IMR-90 (cell line): ENCODE measurements at regions not wholly inside any gene's neighbourhood (a gene's known extent, or its start where the extent isn't known, plus 50 kb on each side); places are given as distances from the start of the nearest gene placed in this dataset.

Experiments used
- POLR2A ChIP-seq: IDR thresholded peaks from 2 replicates; pipeline ENCODE4 v1.6.1; 2012; ENCODE audit warnings: mild to moderate bottlenecking, low read depth, low read length
- RAD21 ChIP-seq: IDR thresholded peaks from 2 replicates; pipeline ENCODE4 v1.6.1; 2012; ENCODE audit warnings: low read length, improper control_type of control experiment
- SMC3 ChIP-seq: fragments of 150-350 bp; IDR thresholded peaks from 2 replicates; pipeline ENCODE4 v1.6.1; 2016; ENCODE audit warnings: low read depth, mild to moderate bottlenecking, antibody characterized with exemption, low read length, moderate library complexity
- TF ChIP-seq, protein P1 (sequence below): conservative IDR thresholded peaks from 2 replicates; pipeline ENCODE4 v1.5.1; 2012; ENCODE audit warnings: mild to moderate bottlenecking, low read depth, low read length, improper control_type of control experiment
- TF ChIP-seq, protein P2 (sequence below): fragments of 150-350 bp; IDR thresholded peaks from 2 replicates; pipeline ENCODE4 v1.6.1; 2017; ENCODE audit warnings: mild to moderate bottlenecking, antibody characterized with exemption, low read length, low read depth

GRCh38 chrX:7568130-7568529, 274.8 kb upstream of the VCX start:
- no peak for TF ChIP-seq RAD21
- TF ChIP-seq, protein P1, sequence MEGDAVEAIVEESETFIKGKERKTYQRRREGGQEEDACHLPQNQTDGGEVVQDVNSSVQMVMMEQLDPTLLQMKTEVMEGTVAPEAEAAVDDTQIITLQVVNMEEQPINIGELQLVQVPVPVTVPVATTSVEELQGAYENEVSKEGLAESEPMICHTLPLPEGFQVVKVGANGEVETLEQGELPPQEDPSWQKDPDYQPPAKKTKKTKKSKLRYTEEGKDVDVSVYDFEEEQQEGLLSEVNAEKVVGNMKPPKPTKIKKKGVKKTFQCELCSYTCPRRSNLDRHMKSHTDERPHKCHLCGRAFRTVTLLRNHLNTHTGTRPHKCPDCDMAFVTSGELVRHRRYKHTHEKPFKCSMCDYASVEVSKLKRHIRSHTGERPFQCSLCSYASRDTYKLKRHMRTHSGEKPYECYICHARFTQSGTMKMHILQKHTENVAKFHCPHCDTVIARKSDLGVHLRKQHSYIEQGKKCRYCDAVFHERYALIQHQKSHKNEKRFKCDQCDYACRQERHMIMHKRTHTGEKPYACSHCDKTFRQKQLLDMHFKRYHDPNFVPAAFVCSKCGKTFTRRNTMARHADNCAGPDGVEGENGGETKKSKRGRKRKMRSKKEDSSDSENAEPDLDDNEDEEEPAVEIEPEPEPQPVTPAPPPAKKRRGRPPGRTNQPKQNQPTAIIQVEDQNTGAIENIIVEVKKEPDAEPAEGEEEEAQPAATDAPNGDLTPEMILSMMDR, result no peak
- TF ChIP-seq, protein P2, sequence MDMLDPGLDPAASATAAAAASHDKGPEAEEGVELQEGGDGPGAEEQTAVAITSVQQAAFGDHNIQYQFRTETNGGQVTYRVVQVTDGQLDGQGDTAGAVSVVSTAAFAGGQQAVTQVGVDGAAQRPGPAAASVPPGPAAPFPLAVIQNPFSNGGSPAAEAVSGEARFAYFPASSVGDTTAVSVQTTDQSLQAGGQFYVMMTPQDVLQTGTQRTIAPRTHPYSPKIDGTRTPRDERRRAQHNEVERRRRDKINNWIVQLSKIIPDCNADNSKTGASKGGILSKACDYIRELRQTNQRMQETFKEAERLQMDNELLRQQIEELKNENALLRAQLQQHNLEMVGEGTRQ, result no peak
- TF ChIP-seq POLR2A, result no peak
- no peak for TF ChIP-seq SMC3
